Body of pancreas (tissue), 4 donors: ENCODE measurements at regions not wholly inside any gene's neighbourhood (a gene's known extent, or its start where the extent isn't known, plus 50 kb on each side); places are given as distances from the start of the nearest gene placed in this dataset.

Experiments used
- CTCF ChIP-seq, 7 experiments: fragments of 450-650 bp in 4 of 7; fragments of 200-600 bp in 3 of 7; sonication (generic) in 3 of 7; IDR thresholded peaks; one replicate each; pipeline ENCODE4 v1.5.1; 2016 to 2019; ENCODE audit warnings: antibody characterized with exemption in 7 of 7
- POLR2A ChIP-seq, 3 donors: fragments of 450-650 bp; IDR thresholded peaks; one replicate each; pipeline ENCODE4 v1.6.1; 2016; ENCODE audit warnings: antibody characterized with exemption in 3 of 3, mild to moderate bottlenecking in 2 of 3

- TF ChIP-seq POLR2A (IDR thresholded peaks at IDR 0.05) (no peak), CTCF (IDR thresholded peaks at IDR 0.05) (no peak)
Measured at GRCh38 chr7:69190025-69190424, 408.2 kb upstream of the AUTS2 start.
